ENCODE measurements at regions not wholly inside any gene's neighbourhood (a gene's known extent, or its start where the extent isn't known, plus 50 kb on each side); places are given as distances from the start of the nearest gene placed in this dataset.

DNA sequence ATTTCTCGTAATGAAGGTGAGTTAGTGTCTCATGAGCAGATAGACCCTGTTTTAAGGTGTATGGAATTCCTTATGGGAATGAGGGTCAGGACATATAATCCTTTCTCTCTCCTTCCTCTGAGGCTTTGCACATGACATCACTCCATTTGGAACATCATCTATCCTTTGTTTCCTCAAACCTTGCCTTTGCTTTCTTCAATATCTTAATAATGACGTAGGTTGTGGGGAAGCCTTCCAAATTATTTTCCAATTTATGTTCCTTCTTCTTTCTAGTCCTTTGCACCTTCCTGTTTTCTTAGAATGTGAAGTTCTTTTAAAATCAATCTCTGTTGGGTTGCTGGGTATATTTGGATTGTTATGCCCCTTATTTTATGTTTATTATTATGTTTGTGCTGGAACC is 502.9 kb upstream of the STXBP6 start:
- TF ChIP-seq, protein P1, sequence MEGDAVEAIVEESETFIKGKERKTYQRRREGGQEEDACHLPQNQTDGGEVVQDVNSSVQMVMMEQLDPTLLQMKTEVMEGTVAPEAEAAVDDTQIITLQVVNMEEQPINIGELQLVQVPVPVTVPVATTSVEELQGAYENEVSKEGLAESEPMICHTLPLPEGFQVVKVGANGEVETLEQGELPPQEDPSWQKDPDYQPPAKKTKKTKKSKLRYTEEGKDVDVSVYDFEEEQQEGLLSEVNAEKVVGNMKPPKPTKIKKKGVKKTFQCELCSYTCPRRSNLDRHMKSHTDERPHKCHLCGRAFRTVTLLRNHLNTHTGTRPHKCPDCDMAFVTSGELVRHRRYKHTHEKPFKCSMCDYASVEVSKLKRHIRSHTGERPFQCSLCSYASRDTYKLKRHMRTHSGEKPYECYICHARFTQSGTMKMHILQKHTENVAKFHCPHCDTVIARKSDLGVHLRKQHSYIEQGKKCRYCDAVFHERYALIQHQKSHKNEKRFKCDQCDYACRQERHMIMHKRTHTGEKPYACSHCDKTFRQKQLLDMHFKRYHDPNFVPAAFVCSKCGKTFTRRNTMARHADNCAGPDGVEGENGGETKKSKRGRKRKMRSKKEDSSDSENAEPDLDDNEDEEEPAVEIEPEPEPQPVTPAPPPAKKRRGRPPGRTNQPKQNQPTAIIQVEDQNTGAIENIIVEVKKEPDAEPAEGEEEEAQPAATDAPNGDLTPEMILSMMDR (IDR thresholded peaks at IDR 0.05) = no peak
- TF ChIP-seq POLR2A (IDR thresholded peaks at IDR 0.05; ENCODE audit: low read length) = no peak
